SK-N-SH (cell line): ENCODE measurements at regions not wholly inside any gene's neighbourhood (a gene's known extent, or its start where the extent isn't known, plus 50 kb on each side); places are given as distances from the start of the nearest gene placed in this dataset.

Source experiments
- CTCF ChIA-PET: fragments of 300-600, 350-600 bp; formaldehyde crosslinking; extraction: SDS; loops from one replicate; lab custom pipeline; 2021; lab: Yijun Ruan, JAX
- POLR2A ChIA-PET: fragments of 350-600 bp; sonication (Branson Sonifier 250); formaldehyde crosslinking; extraction: SDS; loops from one replicate; lab custom pipeline; 2020; ENCODE audit warnings: antibody characterized with exemption, inconsistent platforms; lab: Yijun Ruan, JAX
- DNase-seq: peaks from one replicate; pipeline ENCODE4 v3.0.0; 2012
- H2AFZ ChIP-seq: fragments of 200-600 bp; sonication (generic); 2 replicates; pipeline ENCODE4 v1.8.1; 2016; ENCODE audit warnings: antibody characterized with exemption, mild to moderate bottlenecking, low read depth
- H3F3A ChIP-seq: fragments of 200-600 bp; sonication (generic); replicated peaks from 2 replicates; pipeline ENCODE3; 2016; ENCODE audit warnings: antibody characterized with exemption, mild to moderate bottlenecking; ENCODE audit not compliant: insufficient read depth
- H3K27ac ChIP-seq, 2 experiments: fragments of 200-500 bp in 1 of 2; fragments of 200-600 bp in 1 of 2; sonication (Bioruptor generic) in 1 of 2; sonication (generic), shearing (Covaris generic) in 1 of 2; 2 replicates each; pipeline versions ENCODE4 v1.5.1 to v1.6.1; 2014 to 2016; ENCODE audit warnings: low read depth in 2 of 2, inconsistent platforms in 1 of 2, low read length in 1 of 2, mild to moderate bottlenecking in 1 of 2, mixed read lengths in 1 of 2
- H3K27me3 ChIP-seq: fragments of 200-600 bp; sonication (generic), shearing (Covaris generic); 2 replicates; pipeline ENCODE4 v1.6.1; 2016; ENCODE audit warnings: mixed run types; ENCODE audit not compliant: insufficient read depth
- H3K36me3 ChIP-seq, 2 experiments: fragments of 200-500 bp in 1 of 2; fragments of 200-600 bp in 1 of 2; sonication (Bioruptor generic) in 1 of 2; sonication (generic) in 1 of 2; replicated peaks in 1 of 2; 2 replicates each; pipeline versions ENCODE3 to v1.5.1; 2014 to 2016; ENCODE audit warnings: low read length in 1 of 2, mild to moderate bottlenecking in 1 of 2; ENCODE audit not compliant: insufficient read depth in 2 of 2, control insufficient read depth in 1 of 2
- H3K4me1 ChIP-seq, 2 experiments: fragments of 200-500 bp in 1 of 2; fragments of 200-600 bp in 1 of 2; sonication (Bioruptor generic) in 1 of 2; sonication (generic), shearing (Covaris generic) in 1 of 2; 2 replicates each; pipeline versions ENCODE4 v1.5.1 to v1.6.1; 2014 to 2016; ENCODE audit warnings: low read depth in 1 of 2, low read length in 1 of 2, mixed run types in 1 of 2; ENCODE audit not compliant: insufficient read depth in 2 of 2, control insufficient read depth in 1 of 2
- H3K4me2 ChIP-seq: fragments of 200-600 bp; sonication (generic), shearing (Covaris generic); 2 replicates; pipeline ENCODE4 v1.6.1; 2017; ENCODE audit warnings: mixed run types
- H3K4me3 ChIP-seq, 2 experiments: fragments of 200-500 bp in 1 of 2; fragments of 200-600 bp in 1 of 2; sonication (Bioruptor generic) in 1 of 2; sonication (generic), shearing (Covaris generic) in 1 of 2; 2 replicates each; pipeline versions ENCODE4 v1.5.1 to v1.8.1; 2014 to 2016; ENCODE audit warnings: low read depth in 2 of 2, inconsistent platforms in 1 of 2, low read length in 1 of 2, mild to moderate bottlenecking in 1 of 2, mixed read lengths in 1 of 2, moderate library complexity in 1 of 2
- H3K79me2 ChIP-seq: fragments of 200-600 bp; sonication (generic); 2 replicates; pipeline ENCODE4 v1.8.1; 2017; ENCODE audit warnings: mild to moderate bottlenecking; ENCODE audit not compliant: insufficient read depth
- H3K9ac ChIP-seq: fragments of 200-600 bp; sonication (generic); 2 replicates; pipeline ENCODE4 v1.6.1; 2017; ENCODE audit warnings: mixed run types
- H3K9me2 ChIP-seq: fragments of 200-600 bp; sonication (generic); 2 replicates; pipeline ENCODE4 v1.6.1; 2017; ENCODE audit warnings: mixed run types
- H3K9me3 ChIP-seq: fragments of 200-600 bp; sonication (generic); 2 replicates; pipeline ENCODE4 v1.6.1; 2017; ENCODE audit warnings: mixed run types, mild to moderate bottlenecking, moderate library complexity
- H4K20me1 ChIP-seq: fragments of 200-600 bp; sonication (generic); 2 replicates; pipeline ENCODE4 v1.6.1; 2017; ENCODE audit warnings: mild to moderate bottlenecking, mixed run types; ENCODE audit not compliant: insufficient read depth
- CHD2 ChIP-seq: fragments of 150-350 bp; IDR thresholded peaks from 2 replicates; pipeline ENCODE4 v1.6.1; 2018; ENCODE audit warnings: low read length; ENCODE audit not compliant: partially characterized antibody
- ELF1 ChIP-seq: IDR thresholded peaks from 2 replicates; pipeline ENCODE4 v1.4.0; 2012
- EP300 ChIP-seq, 2 experiments: IDR thresholded peaks; 2 replicates each; pipeline versions ENCODE4 v1.4.0 to v1.6.1; 2012; ENCODE audit warnings: borderline replicate concordance in 1 of 2, low read depth in 1 of 2, low read length in 1 of 2
- EZH2phosphoT487 ChIP-seq: fragments of 200-600 bp; sonication (generic); IDR thresholded peaks from 2 replicates; pipeline ENCODE4 v1.6.1; 2017; ENCODE audit warnings: low read depth, mixed run types, mild to moderate bottlenecking, antibody characterized with exemption, moderate library complexity, borderline replicate concordance
- FOXJ3 ChIP-seq: sonication (generic); formaldehyde crosslinking; IDR thresholded peaks from 2 replicates; pipeline ENCODE4 v1.5.1; 2020; ENCODE audit warnings: mild to moderate bottlenecking, missing genetic modification reagents
- GABPA ChIP-seq: IDR thresholded peaks from 2 replicates; pipeline ENCODE4 v1.4.0; 2012; ENCODE audit warnings: low read depth, mild to moderate bottlenecking
- GATA2 ChIP-seq: sonication (generic); formaldehyde crosslinking; IDR thresholded peaks from 2 replicates; pipeline ENCODE4 v1.5.0; 2020; ENCODE audit warnings: mild to moderate bottlenecking, missing genetic modification reagents
- JUND ChIP-seq: IDR thresholded peaks from 2 replicates; pipeline ENCODE4 v1.4.0; 2012
- MEF2A ChIP-seq: IDR thresholded peaks from 2 replicates; pipeline ENCODE4 v1.4.0; 2012; ENCODE audit warnings: low read depth, borderline replicate concordance
- NFIC ChIP-seq: IDR thresholded peaks from 2 replicates; pipeline ENCODE4 v1.4.0; 2012; ENCODE audit warnings: borderline replicate concordance
- NRF1 ChIP-seq: IDR thresholded peaks from 2 replicates; pipeline ENCODE4 v1.6.1; 2012; ENCODE audit warnings: low read depth, mild to moderate bottlenecking, low read length
- PBX3 ChIP-seq: IDR thresholded peaks from 2 replicates; pipeline ENCODE4; 2012
- POLR2AphosphoS5 ChIP-seq: IDR thresholded peaks from 2 replicates; pipeline ENCODE4 v1.6.1; 2012; ENCODE audit warnings: low read depth, low read length
- RAD21 ChIP-seq: IDR thresholded peaks from 2 replicates; pipeline ENCODE4 v1.6.1; 2012; ENCODE audit warnings: mild to moderate bottlenecking, low read length
- RCOR1 ChIP-seq: fragments of 150-350 bp; IDR thresholded peaks from 2 replicates; pipeline ENCODE4 v1.6.1; 2017; ENCODE audit warnings: antibody characterized with exemption, low read length
- RXRA ChIP-seq: IDR thresholded peaks from 2 replicates; pipeline ENCODE4 v1.4.0; 2012; ENCODE audit warnings: low read depth, mild to moderate bottlenecking, borderline replicate concordance
- SMC3 ChIP-seq: IDR thresholded peaks from 2 replicates; pipeline ENCODE4 v1.6.1; 2012; ENCODE audit warnings: low read depth, low read length, improper control_type of control experiment
- TAF1 ChIP-seq: IDR thresholded peaks from 2 replicates; pipeline ENCODE4 v1.6.1; 2012; ENCODE audit warnings: low read depth, mild to moderate bottlenecking, low read length, moderate library complexity, borderline replicate concordance
- TCF12 ChIP-seq: IDR thresholded peaks from 2 replicates; pipeline ENCODE4 v1.4.0; 2012
- YY1 ChIP-seq: IDR thresholded peaks from 2 replicates; pipeline ENCODE4 v1.4.0; 2012; ENCODE audit warnings: low read depth, mild to moderate bottlenecking
- WGBS: methylation state at CpG from one replicate; pipeline ENCODE4 v1.1.6; 2017; ENCODE audit warnings: low lambda C conversion rate; 5-methylcytosine and 5-hydroxymethylcytosine counted together
- TF ChIP-seq, protein P1 (sequence below): IDR thresholded peaks from 2 replicates; pipeline ENCODE4 v1.4.0; 2012; ENCODE audit warnings: low read depth
- TF ChIP-seq, protein P2 (sequence below): IDR thresholded peaks from 2 replicates; pipeline ENCODE4 v1.4.0; 2012; ENCODE audit warnings: low read depth, borderline replicate concordance
- TF ChIP-seq, protein P3 (sequence below): IDR thresholded peaks from 2 replicates; pipeline ENCODE4 v1.4.0; 2012; ENCODE audit warnings: low read depth, borderline replicate concordance

- Histone ChIP-seq H2AFZ (no peak overlapping the region), H3K4me3 (no peak overlapping the region), H3K79me2 (no peaks in the 10 kb centered on the region), H4K20me1 (no peaks in the 10 kb centered on the region), H3K27ac (no peak overlapping the region), H3K9me3 (no peaks in the 10 kb centered on the region), H3F3A (no peaks in the 10 kb centered on the region), H3K27me3 (no peaks in the 10 kb centered on the region), H3K4me2 (no peak overlapping the region), H3K9me2 (no peaks in the 10 kb centered on the region), H3K4me1 (no peaks in the 10 kb centered on the region), H3K9ac (no peak overlapping the region), H3K36me3 (no peaks in the 10 kb centered on the region)
- CTCF ChIA-PET = no interaction called here
- POLR2A ChIA-PET = no interaction called here
- no peak for DNase-seq
- TF ChIP-seq POLR2AphosphoS5 (no peak), YY1 (no peak), RXRA (no peak), NFIC (no peak), NRF1 (no peak), EZH2phosphoT487 (no peak), ELF1 (no peak), SMC3 (no peak), MEF2A (no peak), GABPA (no peak), RCOR1 (no peak), CHD2 (no peak), GATA2 (CRISPR knock-in tag) (no peak)
- TF ChIP-seq, protein P1, sequence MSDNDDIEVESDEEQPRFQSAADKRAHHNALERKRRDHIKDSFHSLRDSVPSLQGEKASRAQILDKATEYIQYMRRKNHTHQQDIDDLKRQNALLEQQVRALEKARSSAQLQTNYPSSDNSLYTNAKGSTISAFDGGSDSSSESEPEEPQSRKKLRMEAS = no peak
- 4% methylated on average over 3 of the region's 3 CpGs for WGBS
Observed at GRCh38 chr6:91341473-91341872, 754.6 kb upstream of the MAP3K7 start.

- Histone ChIP-seq H3K9me2 (no peaks in the 10 kb centered on the region), H3K27me3 (no peaks in the 10 kb centered on the region), H3K27ac (no peak overlapping the region), H4K20me1 (no peaks in the 10 kb centered on the region), H2AFZ (no peak overlapping the region), H3K36me3 (no peaks in the 10 kb centered on the region), H3K9me3 (no peaks in the 10 kb centered on the region), H3K4me1 (no peaks in the 10 kb centered on the region), H3K4me3 (no peak overlapping the region), H3K9ac (no peak overlapping the region), H3K4me2 (no peak overlapping the region), H3K79me2 (no peaks in the 10 kb centered on the region), H3F3A (no peaks in the 10 kb centered on the region)
- WGBS = 12% methylated on average over 3 of the region's 3 CpGs
- no peak for DNase-seq
- CTCF ChIA-PET = no interaction called here
- POLR2A ChIA-PET = no interaction called here
- no peak for TF ChIP-seq SMC3
- TF ChIP-seq TAF1 = no peak
- no peak for TF ChIP-seq GABPA
- no peak for TF ChIP-seq NFIC
- TF ChIP-seq RXRA = no peak
- no peak for TF ChIP-seq TCF12
- no peak for TF ChIP-seq JUND
- TF ChIP-seq POLR2AphosphoS5 = no peak
- TF ChIP-seq, protein P2, sequence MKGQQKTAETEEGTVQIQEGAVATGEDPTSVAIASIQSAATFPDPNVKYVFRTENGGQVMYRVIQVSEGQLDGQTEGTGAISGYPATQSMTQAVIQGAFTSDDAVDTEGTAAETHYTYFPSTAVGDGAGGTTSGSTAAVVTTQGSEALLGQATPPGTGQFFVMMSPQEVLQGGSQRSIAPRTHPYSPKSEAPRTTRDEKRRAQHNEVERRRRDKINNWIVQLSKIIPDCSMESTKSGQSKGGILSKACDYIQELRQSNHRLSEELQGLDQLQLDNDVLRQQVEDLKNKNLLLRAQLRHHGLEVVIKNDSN = no peak
- no peak for TF ChIP-seq GATA2 (CRISPR knock-in tag)
- TF ChIP-seq FOXJ3 (CRISPR knock-in tag) = no peak
- TF ChIP-seq, protein P3, sequence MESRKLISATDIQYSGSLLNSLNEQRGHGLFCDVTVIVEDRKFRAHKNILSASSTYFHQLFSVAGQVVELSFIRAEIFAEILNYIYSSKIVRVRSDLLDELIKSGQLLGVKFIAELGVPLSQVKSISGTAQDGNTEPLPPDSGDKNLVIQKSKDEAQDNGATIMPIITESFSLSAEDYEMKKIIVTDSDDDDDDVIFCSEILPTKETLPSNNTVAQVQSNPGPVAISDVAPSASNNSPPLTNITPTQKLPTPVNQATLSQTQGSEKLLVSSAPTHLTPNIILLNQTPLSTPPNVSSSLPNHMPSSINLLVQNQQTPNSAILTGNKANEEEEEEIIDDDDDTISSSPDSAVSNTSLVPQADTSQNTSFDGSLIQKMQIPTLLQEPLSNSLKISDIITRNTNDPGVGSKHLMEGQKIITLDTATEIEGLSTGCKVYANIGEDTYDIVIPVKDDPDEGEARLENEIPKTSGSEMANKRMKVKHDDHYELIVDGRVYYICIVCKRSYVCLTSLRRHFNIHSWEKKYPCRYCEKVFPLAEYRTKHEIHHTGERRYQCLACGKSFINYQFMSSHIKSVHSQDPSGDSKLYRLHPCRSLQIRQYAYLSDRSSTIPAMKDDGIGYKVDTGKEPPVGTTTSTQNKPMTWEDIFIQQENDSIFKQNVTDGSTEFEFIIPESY = no peak
- TF ChIP-seq RAD21 = no peak
- no peak for TF ChIP-seq PBX3
- no peak for TF ChIP-seq EP300 (IDR thresholded peaks at IDR 0.05; ENCODE audit: borderline replicate concordance in 1 of 2, low read depth in 1 of 2, low read length in 1 of 2)
- no peak for TF ChIP-seq CHD2
Observed at GRCh38 chr6:91340896-91341395, 754.1 kb upstream of the MAP3K7 start.
